OCI-LY7 (cell line): ENCODE measurements at regions not wholly inside any gene's neighbourhood (a gene's known extent, or its start where the extent isn't known, plus 50 kb on each side); places are given as distances from the start of the nearest gene placed in this dataset.

Experiments
- EZH2phosphoT487 ChIP-seq: fragments of 200-600 bp; sonication (generic); IDR thresholded peaks from 2 replicates; pipeline ENCODE4 v1.6.1; 2018; ENCODE audit warnings: low read depth, borderline replicate concordance, mild to moderate bottlenecking, mixed run types, antibody characterized with exemption, low read length, moderate library complexity, mixed read lengths
- TF ChIP-seq, protein P1 (sequence below): fragments of 200-600 bp; sonication (generic); conservative IDR thresholded peaks from 2 replicates; pipeline ENCODE4 v1.5.1; 2014; ENCODE audit warnings: mild to moderate bottlenecking, antibody characterized with exemption, low read length, moderate library complexity, mixed read lengths

DNA sequence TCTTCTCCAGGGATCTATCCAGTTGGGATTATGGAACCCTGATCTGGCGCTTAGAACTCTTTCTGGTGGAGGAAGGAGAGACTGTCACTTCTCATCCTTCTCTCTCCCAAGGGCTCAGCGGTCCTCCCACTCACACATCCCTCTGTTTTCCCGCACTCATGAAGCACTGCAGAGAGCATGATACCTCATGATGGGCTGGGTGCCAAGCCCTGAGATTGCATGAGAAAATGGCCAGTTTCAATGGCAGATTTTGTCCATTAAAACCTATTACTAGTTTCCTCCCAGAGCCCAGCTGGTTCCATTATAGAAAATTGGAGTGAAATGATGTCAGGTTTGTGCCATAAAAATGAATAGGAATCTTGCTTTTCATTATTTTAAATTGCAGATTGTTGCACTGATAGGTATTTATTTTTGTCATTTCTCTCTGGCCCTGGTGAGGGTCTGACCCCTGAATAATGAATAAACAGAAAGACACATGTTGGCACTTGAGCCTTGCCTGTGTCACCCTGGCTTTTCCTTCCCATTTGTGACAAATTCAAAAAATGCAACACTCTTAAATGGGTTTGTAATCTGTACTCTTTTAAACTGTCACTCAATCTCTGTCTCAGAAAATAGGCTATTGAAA, 1151.1 kb downstream of the TYW1 start:
- TF ChIP-seq, protein P1, sequence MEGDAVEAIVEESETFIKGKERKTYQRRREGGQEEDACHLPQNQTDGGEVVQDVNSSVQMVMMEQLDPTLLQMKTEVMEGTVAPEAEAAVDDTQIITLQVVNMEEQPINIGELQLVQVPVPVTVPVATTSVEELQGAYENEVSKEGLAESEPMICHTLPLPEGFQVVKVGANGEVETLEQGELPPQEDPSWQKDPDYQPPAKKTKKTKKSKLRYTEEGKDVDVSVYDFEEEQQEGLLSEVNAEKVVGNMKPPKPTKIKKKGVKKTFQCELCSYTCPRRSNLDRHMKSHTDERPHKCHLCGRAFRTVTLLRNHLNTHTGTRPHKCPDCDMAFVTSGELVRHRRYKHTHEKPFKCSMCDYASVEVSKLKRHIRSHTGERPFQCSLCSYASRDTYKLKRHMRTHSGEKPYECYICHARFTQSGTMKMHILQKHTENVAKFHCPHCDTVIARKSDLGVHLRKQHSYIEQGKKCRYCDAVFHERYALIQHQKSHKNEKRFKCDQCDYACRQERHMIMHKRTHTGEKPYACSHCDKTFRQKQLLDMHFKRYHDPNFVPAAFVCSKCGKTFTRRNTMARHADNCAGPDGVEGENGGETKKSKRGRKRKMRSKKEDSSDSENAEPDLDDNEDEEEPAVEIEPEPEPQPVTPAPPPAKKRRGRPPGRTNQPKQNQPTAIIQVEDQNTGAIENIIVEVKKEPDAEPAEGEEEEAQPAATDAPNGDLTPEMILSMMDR = no peak
- TF ChIP-seq EZH2phosphoT487 = no peak
